ENCODE measurements at regions not wholly inside any gene's neighbourhood (a gene's known extent, or its start where the extent isn't known, plus 50 kb on each side); places are given as distances from the start of the nearest gene placed in this dataset.

- TF ChIP-seq POLR2AphosphoS5 (IDR thresholded peaks at IDR 0.05) (no peak), POLR2A (IDR thresholded peaks at IDR 0.05) (no peak), CTCF (IDR thresholded peaks at IDR 0.05 in 8 of 11, conservative IDR thresholded peaks at IDR 0.05 in 3 of 11) (no peak)
- WGBS, 5 donors, result 60 to 78% (median 68%) methylated on average over 10 of the region's 10 CpGs
Observed at GRCh38 chr2:15729709-15730544, 138.3 kb downstream of the DDX1 start.

DNA sequence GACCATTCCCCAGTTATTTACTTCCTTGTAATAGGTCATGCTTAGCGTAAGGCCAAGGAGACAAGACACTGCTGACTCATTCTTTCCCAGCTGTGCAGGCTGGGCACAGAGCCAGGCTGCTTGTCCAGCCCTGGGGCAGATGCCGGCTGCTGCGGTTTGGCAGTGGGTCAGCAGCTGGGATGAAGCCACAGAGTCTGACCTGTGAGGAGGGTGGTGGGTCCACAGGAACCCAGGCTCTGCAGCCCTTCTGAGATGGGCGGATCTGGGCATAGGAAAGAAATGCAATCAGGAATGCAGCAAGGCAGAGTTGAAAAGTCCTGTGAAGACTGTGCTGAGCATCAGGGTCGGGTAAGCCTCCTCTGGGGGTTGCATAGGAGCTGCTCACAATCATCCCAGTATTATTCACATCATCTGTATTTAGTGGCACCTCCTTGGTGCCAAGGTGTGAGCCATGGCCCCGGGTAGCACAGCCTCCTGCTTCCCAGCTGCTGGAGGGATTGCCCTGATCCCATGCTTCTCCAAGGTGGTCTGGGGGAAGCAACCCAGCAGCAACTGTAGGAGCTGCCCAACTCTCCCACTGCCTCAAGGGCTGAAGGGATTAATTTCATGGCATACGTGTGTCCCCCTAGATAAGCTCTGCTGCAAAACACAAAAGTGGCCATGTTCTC lies 139.0 kb downstream of the DDX1 start:
- intact Hi-C loops (cut with DNase I; ENCODE audit: low total_unique reads), result no loop called here
- TF ChIP-seq POLR2A (IDR thresholded peaks at IDR 0.05) (no peak), CTCF (IDR thresholded peaks at IDR 0.05 in 8 of 11, conservative IDR thresholded peaks at IDR 0.05 in 3 of 11) (no peak), POLR2AphosphoS5 (IDR thresholded peaks at IDR 0.05) (peak; percentile 87 to 89 (median 87))
- Histone ChIP-seq H3K4me3 (no peak overlapping the region), H3K36me3 (no peaks in the 10 kb centered on the region), H3K4me1 (peaks cover 8 to 36% (median 27%) of the 10 kb centered on the region in 6 donors), H3K27me3 (replicated peaks in 1 of 7) (peaks cover 0 to 6% (median 0%) of the 10 kb centered on the region in 7 donors), H3K27ac (no peak overlapping the region), H3K9me3 (no peaks in the 10 kb centered on the region)
- WGBS, 5 donors, result 19 to 33% (median 23%) methylated on average over 6 to 7 of the region's 7 CpGs
- peak; percentile 88 for DNase-seq

More at GRCh38 chr2:15729709-15730544, 138.3 kb downstream of the DDX1 start:
- H3K9me3 ChIP-seq, result no peaks in the 10 kb centered on the region
- peak overlapping the region in 1 of 8 donors; percentile 32 for H3K27ac ChIP-seq
- no peaks in the 10 kb centered on the region for H3K36me3 ChIP-seq
- H3K4me3 ChIP-seq, result no peak overlapping the region
- intact Hi-C loops (cut with DNase I; ENCODE audit: low total_unique reads), result no loop called here
- DNase-seq, result no peak
- peaks cover 8 to 36% (median 27%) of the 10 kb centered on the region in 6 donors for H3K4me1 ChIP-seq
- H3K27me3 ChIP-seq (replicated peaks in 1 of 7), result peaks cover 0 to 12% (median 0%) of the 10 kb centered on the region in 7 donors

- Histone ChIP-seq H3K4me1 (peaks cover 8 to 36% (median 27%) of the 10 kb centered on the region in 6 donors), H3K36me3 (no peaks in the 10 kb centered on the region), H3K27me3 (replicated peaks in 1 of 7) (peaks cover 0 to 6% (median 0%) of the 10 kb centered on the region in 7 donors), H3K4me3 (no peak overlapping the region), H3K27ac (no peak overlapping the region), H3K9me3 (no peaks in the 10 kb centered on the region)
- intact Hi-C loops (cut with DNase I; ENCODE audit: low total_unique reads), result no loop called here
- DNase-seq, result no peak
- TF ChIP-seq POLR2A (IDR thresholded peaks at IDR 0.05), result no peak
- TF ChIP-seq CTCF (IDR thresholded peaks at IDR 0.05 in 8 of 11, conservative IDR thresholded peaks at IDR 0.05 in 3 of 11), result no peak
- no peak for TF ChIP-seq POLR2AphosphoS5 (IDR thresholded peaks at IDR 0.05)
- 86 to 93% (median 92%) methylated on average over 7 of the region's 7 CpGs for WGBS, 5 donors
Observed at GRCh38 chr2:15731213-15731888, 139.7 kb downstream of the DDX1 start.

Data from spleen (tissue), 11 donors.